HCT116 (cell line): ENCODE measurements at regions not wholly inside any gene's neighbourhood (a gene's known extent, or its start where the extent isn't known, plus 50 kb on each side); places are given as distances from the start of the nearest gene placed in this dataset.

ENCODE experiments used
- ATAC-seq: fragments of 200-7000 bp; cut with Tn5 transposase; 2 replicates; pipeline ENCODE4 v1.9.1; 2020; ENCODE audit warnings: mild to moderate bottlenecking, moderate library complexity
- BruUV-seq: library from RNA; stranded (reverse); fragments of 400-500 nt; replicated peaks from 2 replicates; lab custom pipeline; 2021; lab: Mats Ljungman, UMichigan
- CTCF ChIA-PET: fragments of 300-600 bp; sonication (Branson Sonifier 250); formaldehyde crosslinking; loops from one replicate; lab custom pipeline; 2021; ENCODE audit warnings: antibody characterized with exemption; lab: Charles Lee
- POLR2A ChIA-PET: fragments of 300-600, 350-600 bp; sonication (Branson Sonifier 250); formaldehyde crosslinking; loops from one replicate; lab custom pipeline; 2021; ENCODE audit warnings: antibody characterized with exemption; lab: Charles Lee
- RAD21 ChIA-PET, 2 experiments: fragments of 300-600 bp; sonication (Branson Sonifier 250); formaldehyde crosslinking; loops; one replicate each; lab custom pipeline; 2023; ENCODE audit warnings: low total read pairs in 2 of 2; ENCODE audit not compliant: uncharacterized antibody in 2 of 2, unreplicated experiment in 2 of 2, low non-redundant PET in 1 of 2; lab: Charles Lee
- DNase-seq: peaks from one replicate; pipeline ENCODE4 v3.0.0-alpha.2; 2010; ENCODE audit warnings: low read depth, low spot score
- H2AFZ ChIP-seq: fragments of 200-600 bp; shearing (Covaris generic), sonication (generic); 2 replicates; pipeline ENCODE4 v1.6.1; 2017; ENCODE audit warnings: low read depth, mixed run types, mixed read lengths, antibody characterized with exemption, low read length; ENCODE audit not compliant: poor library complexity, severe bottlenecking
- H3K27ac ChIP-seq: 2 replicates; pipeline ENCODE4 v1.5.1; 2012; ENCODE audit warnings: low read depth, low read length
- H3K27me3 ChIP-seq: fragments of 200-600 bp; sonication (generic); 2 replicates; pipeline ENCODE4 v1.6.1; 2016; ENCODE audit warnings: mixed run types, low read length, mixed read lengths; ENCODE audit not compliant: insufficient read depth
- H3K36me3 ChIP-seq, 2 experiments: fragments of 200-500 bp in 1 of 2; fragments of 200-600 bp in 1 of 2; sonication (Bioruptor generic) in 1 of 2; sonication (generic) in 1 of 2; 2 replicates each; pipeline versions ENCODE4 v1.5.1 to v1.6.1; 2014 to 2016; ENCODE audit warnings: low read length in 2 of 2, inconsistent platforms in 1 of 2, mixed read lengths in 1 of 2, mixed run types in 1 of 2; ENCODE audit not compliant: insufficient read depth in 2 of 2, control insufficient read depth in 1 of 2
- H3K4me1 ChIP-seq, 2 experiments: fragments of 200-600 bp in 1 of 2; sonication (generic) in 1 of 2; 2 replicates each; pipeline versions ENCODE4 v1.5.1 to v1.6.1; 2012 to 2017; ENCODE audit warnings: low read length in 2 of 2, inconsistent platforms in 1 of 2, mild to moderate bottlenecking in 1 of 2, mixed read lengths in 1 of 2, mixed run types in 1 of 2, moderate library complexity in 1 of 2; ENCODE audit not compliant: insufficient read depth in 2 of 2, control insufficient read depth in 1 of 2
- H3K4me2 ChIP-seq: fragments of 200-600 bp; sonication (generic); 2 replicates; pipeline ENCODE4 v1.6.1; 2017; ENCODE audit warnings: mixed run types, low read length, mixed read lengths
- H3K4me3 ChIP-seq, 2 experiments: fragments of 200-600 bp in 1 of 2; sonication (generic) in 1 of 2; replicated peaks in 1 of 2; 2 replicates each; pipeline ENCODE4 v1.5.1; 2011 to 2016; ENCODE audit warnings: low read length in 2 of 2, control low read depth in 1 of 2, low read depth in 1 of 2, mild to moderate bottlenecking in 1 of 2, mixed read lengths in 1 of 2, mixed run types in 1 of 2
- H3K79me2 ChIP-seq: fragments of 200-600 bp; sonication (generic); 2 replicates; pipeline ENCODE4 v1.6.1; 2017; ENCODE audit warnings: mild to moderate bottlenecking, mixed run types, low read length, moderate library complexity, mixed read lengths; ENCODE audit not compliant: insufficient read depth
- H3K9ac ChIP-seq: fragments of 200-600 bp; sonication (generic); 2 replicates; pipeline ENCODE4 v1.6.1; 2016; ENCODE audit warnings: low read length, mixed read lengths
- H3K9me2 ChIP-seq: fragments of 200-600 bp; sonication (generic), shearing (Covaris generic); 2 replicates; pipeline ENCODE4 v1.6.1; 2017; ENCODE audit warnings: mixed run types, mild to moderate bottlenecking, moderate library complexity; ENCODE audit not compliant: insufficient read depth
- H3K9me3 ChIP-seq, 2 experiments: fragments of 200-500 bp in 1 of 2; fragments of 200-600 bp in 1 of 2; sonication (Bioruptor generic) in 1 of 2; sonication (generic) in 1 of 2; 2 replicates each; pipeline ENCODE4 v1.6.1; 2014 to 2017; ENCODE audit warnings: low read length in 2 of 2, mixed read lengths in 2 of 2, inconsistent platforms in 1 of 2, low read depth in 1 of 2, mild to moderate bottlenecking in 1 of 2, mixed run types in 1 of 2, moderate library complexity in 1 of 2; ENCODE audit not compliant: control insufficient read depth in 1 of 2, insufficient read depth in 1 of 2
- H4K20me1 ChIP-seq: fragments of 200-600 bp; sonication (generic), shearing (Covaris generic); 2 replicates; pipeline ENCODE4 v1.6.1; 2017; ENCODE audit warnings: mixed run types, mild to moderate bottlenecking, moderate library complexity; ENCODE audit not compliant: insufficient read depth
- ATF3 ChIP-seq: IDR thresholded peaks from 2 replicates; pipeline ENCODE4 v1.6.1; 2012
- CBX3 ChIP-seq: IDR thresholded peaks from 2 replicates; pipeline ENCODE4 v1.6.1; 2012; ENCODE audit warnings: low read depth
- EGR1 ChIP-seq: IDR thresholded peaks from 2 replicates; pipeline ENCODE4 v1.6.1; 2012; ENCODE audit warnings: low read depth
- EZH2phosphoT487 ChIP-seq: fragments of 200-600 bp; IDR thresholded peaks from 2 replicates; pipeline ENCODE4 v1.6.1; 2018; ENCODE audit warnings: antibody characterized with exemption, borderline replicate concordance
- JUND ChIP-seq: IDR thresholded peaks from 2 replicates; pipeline ENCODE4 v1.6.1; 2012
- POLR2A ChIP-seq: IDR thresholded peaks from 2 replicates; pipeline ENCODE4 v1.7.0; 2011; ENCODE audit warnings: borderline replicate concordance; ENCODE audit not compliant: insufficient read depth, insufficient read length; ENCODE audit errors: extremely low read depth
- POLR2AphosphoS5 ChIP-seq: IDR thresholded peaks from 2 replicates; pipeline ENCODE4 v1.6.1; 2011; ENCODE audit warnings: mild to moderate bottlenecking, low read depth, low read length, moderate library complexity
- REST ChIP-seq: IDR thresholded peaks from 2 replicates; pipeline ENCODE4 v1.6.1; 2012; ENCODE audit warnings: low read depth
- SRF ChIP-seq: IDR thresholded peaks from 2 replicates; pipeline ENCODE4 v1.6.1; 2012; ENCODE audit warnings: low read depth
- TCF7L2 ChIP-seq: IDR thresholded peaks from 2 replicates; pipeline ENCODE4 v1.7.0; 2011; ENCODE audit warnings: borderline replicate concordance, inconsistent platforms; ENCODE audit not compliant: insufficient read depth, insufficient read length; ENCODE audit errors: extremely low read depth
- YY1 ChIP-seq: IDR thresholded peaks from 2 replicates; pipeline ENCODE4 v1.6.1; 2011; ENCODE audit warnings: low read length, low read depth, moderate library complexity, mild to moderate bottlenecking; ENCODE audit not compliant: insufficient replicate concordance; ENCODE audit errors: extremely low read depth
- ZFX ChIP-seq: fragments of 450-650 bp; IDR thresholded peaks from 2 replicates; pipeline ENCODE4 v1.6.1; 2017
- intact Hi-C: fragments of 100-400 bp; cut with micrococcal nuclease; formaldehyde crosslinking; loops from 2 replicates; pipeline ENCODE4 v1.10.0; 2022

GRCh38 chr2:13546131-13546530 lies 829.4 kb downstream of the TRIB2 start:
- H4K20me1 ChIP-seq: no peaks in the 10 kb centered on the region
- ATAC-seq: no peak
- H3K27ac ChIP-seq: no peak overlapping the region
- DNase-seq: no peak
- BruUV-seq: no TSS peak
- H3K4me1 ChIP-seq: no peaks in the 10 kb centered on the region
- no peak overlapping the region for H3K4me2 ChIP-seq
- intact Hi-C loops: no loop called here
- no peak overlapping the region for H3K4me3 ChIP-seq
- H3K27me3 ChIP-seq: no peaks in the 10 kb centered on the region
- no peak overlapping the region for H3K9ac ChIP-seq
- no peaks in the 10 kb centered on the region for H3K79me2 ChIP-seq
- no peak overlapping the region for H2AFZ ChIP-seq
- TF ChIP-seq EGR1: no peak
- no peak for TF ChIP-seq TCF7L2
- TF ChIP-seq ZFX: no peak
- TF ChIP-seq EZH2phosphoT487: no peak
- TF ChIP-seq POLR2A: no peak
- no peak for TF ChIP-seq JUND
- TF ChIP-seq SRF: no peak
- TF ChIP-seq ATF3: no peak
- TF ChIP-seq YY1: no peak
- TF ChIP-seq CBX3: no peak
- no peak for TF ChIP-seq POLR2AphosphoS5
- no peak for TF ChIP-seq REST
- ChIA-PET POLR2A (no interaction called here), RAD21 (no interaction called here), CTCF (no interaction called here)
- no peaks in the 10 kb centered on the region for H3K9me2 ChIP-seq
- no peaks in the 10 kb centered on the region for H3K36me3 ChIP-seq
- peaks cover 0 to 12% of the 10 kb centered on the region in 2 experiments; a peak in 2 of 4 replicates for H3K9me3 ChIP-seq
